ENCODE measurements at regions not wholly inside any gene's neighbourhood (a gene's known extent, or its start where the extent isn't known, plus 50 kb on each side); places are given as distances from the start of the nearest gene placed in this dataset.

DNA sequence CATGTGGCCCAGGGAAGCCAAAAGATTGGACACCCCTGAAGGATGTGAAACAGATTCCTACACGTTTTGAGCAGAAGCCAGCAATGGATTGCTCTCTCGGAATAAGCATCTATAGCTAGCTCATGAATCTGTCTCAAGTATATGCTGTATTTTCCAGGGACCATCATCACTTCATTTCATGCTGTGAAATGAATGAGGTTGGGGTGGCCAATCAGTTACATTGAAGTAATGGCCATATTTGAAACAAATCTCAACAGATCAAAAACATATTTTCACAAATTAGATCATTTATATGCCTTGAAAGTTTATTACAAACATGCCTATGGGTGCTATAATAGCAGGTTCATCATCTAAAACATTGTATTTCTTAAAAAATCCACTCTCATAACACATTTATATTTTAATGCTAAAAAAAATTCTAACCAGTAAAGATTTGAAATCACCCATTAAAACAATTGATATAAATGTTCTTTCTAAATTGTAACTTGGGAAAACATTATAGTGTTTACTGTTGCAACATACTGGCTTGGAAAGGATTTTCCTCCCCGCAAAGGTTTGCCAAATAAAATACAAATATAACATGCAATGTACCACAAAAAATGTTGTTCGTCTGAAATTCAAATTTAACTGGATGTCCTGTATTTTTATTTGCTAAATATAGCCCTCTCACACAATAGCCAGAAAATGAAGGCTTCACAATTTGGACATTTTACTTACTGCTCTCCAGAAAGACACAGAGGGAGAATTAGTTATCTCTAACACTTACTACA, 743.6 kb downstream of the KCNJ2 start:
- no peaks in the 10 kb centered on the region for H3K9me3 ChIP-seq
- no peaks in the 10 kb centered on the region for H3K27me3 ChIP-seq
- no peak overlapping the region for H3K27ac ChIP-seq
- H3K4me3 ChIP-seq (ENCODE audit: low read depth in 1 of 2, low read length in 1 of 2): no peak overlapping the region
- H3K4me1 ChIP-seq (ENCODE audit: control insufficient read depth in 1 of 2, insufficient read depth in 1 of 2, low read depth in 1 of 2, low read length in 1 of 2): no peaks in the 10 kb centered on the region
- H3K36me3 ChIP-seq: no peaks in the 10 kb centered on the region
- TF ChIP-seq, protein P1, sequence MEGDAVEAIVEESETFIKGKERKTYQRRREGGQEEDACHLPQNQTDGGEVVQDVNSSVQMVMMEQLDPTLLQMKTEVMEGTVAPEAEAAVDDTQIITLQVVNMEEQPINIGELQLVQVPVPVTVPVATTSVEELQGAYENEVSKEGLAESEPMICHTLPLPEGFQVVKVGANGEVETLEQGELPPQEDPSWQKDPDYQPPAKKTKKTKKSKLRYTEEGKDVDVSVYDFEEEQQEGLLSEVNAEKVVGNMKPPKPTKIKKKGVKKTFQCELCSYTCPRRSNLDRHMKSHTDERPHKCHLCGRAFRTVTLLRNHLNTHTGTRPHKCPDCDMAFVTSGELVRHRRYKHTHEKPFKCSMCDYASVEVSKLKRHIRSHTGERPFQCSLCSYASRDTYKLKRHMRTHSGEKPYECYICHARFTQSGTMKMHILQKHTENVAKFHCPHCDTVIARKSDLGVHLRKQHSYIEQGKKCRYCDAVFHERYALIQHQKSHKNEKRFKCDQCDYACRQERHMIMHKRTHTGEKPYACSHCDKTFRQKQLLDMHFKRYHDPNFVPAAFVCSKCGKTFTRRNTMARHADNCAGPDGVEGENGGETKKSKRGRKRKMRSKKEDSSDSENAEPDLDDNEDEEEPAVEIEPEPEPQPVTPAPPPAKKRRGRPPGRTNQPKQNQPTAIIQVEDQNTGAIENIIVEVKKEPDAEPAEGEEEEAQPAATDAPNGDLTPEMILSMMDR (IDR thresholded peaks at IDR 0.05): no peak

DNA sequence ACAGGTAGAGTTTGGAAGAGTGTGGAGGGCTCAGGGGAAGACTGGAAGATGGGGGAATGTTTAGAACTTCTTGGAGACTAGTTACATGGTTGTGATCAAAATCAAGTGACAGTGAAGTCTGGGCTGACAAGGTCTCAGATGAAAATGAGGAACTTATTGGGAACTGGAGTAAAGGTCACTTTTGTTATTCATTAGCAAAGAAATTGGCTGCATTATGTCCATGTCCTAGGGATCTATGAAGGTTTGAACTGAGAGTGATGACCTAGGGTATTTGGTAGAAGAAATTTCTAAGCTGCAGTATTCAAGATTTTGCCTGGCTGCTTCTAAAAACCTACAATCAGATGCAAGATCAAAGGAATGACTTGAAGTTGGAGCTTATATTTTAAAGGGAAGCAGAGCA, 747.1 kb downstream of the KCNJ2 start:
- Histone ChIP-seq H3K9me3 (no peaks in the 10 kb centered on the region), H3K36me3 (no peaks in the 10 kb centered on the region), H3K4me3 (ENCODE audit: low read depth in 1 of 2, low read length in 1 of 2) (no peak overlapping the region), H3K4me1 (ENCODE audit: control insufficient read depth in 1 of 2, insufficient read depth in 1 of 2, low read depth in 1 of 2, low read length in 1 of 2) (no peaks in the 10 kb centered on the region), H3K27me3 (no peaks in the 10 kb centered on the region), H3K27ac (no peak overlapping the region)
- TF ChIP-seq, protein P1 (IDR thresholded peaks at IDR 0.05): no peak

DNA sequence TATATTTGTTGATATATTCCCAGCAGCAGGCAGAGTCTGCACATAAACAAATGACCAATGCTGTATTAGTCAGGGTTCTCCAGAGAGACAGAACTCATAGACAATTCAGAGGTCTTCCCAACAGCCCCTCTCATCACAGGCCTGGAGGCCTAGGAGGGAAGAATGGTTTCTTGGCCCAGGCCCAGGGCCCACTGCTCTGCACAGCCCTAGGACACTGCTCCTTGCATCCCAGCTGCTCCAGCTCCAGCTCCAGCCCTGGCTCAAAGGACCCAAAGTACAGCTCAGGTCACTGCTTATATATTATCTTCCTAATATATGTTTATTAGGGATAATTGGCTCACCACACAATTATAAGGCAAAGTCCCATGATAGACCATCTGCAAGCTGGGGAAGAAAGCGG, 749.9 kb downstream of the KCNJ2 start:
- TF ChIP-seq, protein P1 (IDR thresholded peaks at IDR 0.05): no peak
- H3K27ac ChIP-seq: no peak overlapping the region
- H3K36me3 ChIP-seq: no peaks in the 10 kb centered on the region
- no peaks in the 10 kb centered on the region for H3K4me1 ChIP-seq (ENCODE audit: control insufficient read depth in 1 of 2, insufficient read depth in 1 of 2, low read depth in 1 of 2, low read length in 1 of 2)
- no peaks in the 10 kb centered on the region for H3K9me3 ChIP-seq
- no peak overlapping the region for H3K4me3 ChIP-seq (ENCODE audit: low read depth in 1 of 2, low read length in 1 of 2)
- H3K27me3 ChIP-seq: no peaks in the 10 kb centered on the region

DNA sequence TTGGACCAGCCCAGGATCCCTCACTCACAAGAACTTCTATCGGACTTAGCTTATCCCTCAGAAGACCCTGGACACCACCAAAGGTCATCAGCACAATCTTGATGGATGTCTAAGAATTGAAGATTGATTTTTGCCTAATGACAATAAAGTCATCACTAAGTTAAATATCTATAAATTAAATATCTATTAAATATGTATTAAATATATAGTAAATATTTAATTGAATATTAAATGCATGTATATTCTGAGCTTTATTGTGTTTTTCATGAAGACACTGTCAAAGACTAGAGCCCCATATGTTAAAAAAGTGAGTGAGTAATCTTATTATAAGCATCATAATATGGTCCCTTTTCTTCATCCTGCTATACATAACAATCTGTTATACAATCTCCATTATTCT, 751.1 kb downstream of the KCNJ2 start:
- no peak overlapping the region for H3K4me3 ChIP-seq (ENCODE audit: low read depth in 1 of 2, low read length in 1 of 2)
- no peaks in the 10 kb centered on the region for H3K9me3 ChIP-seq
- H3K36me3 ChIP-seq: no peaks in the 10 kb centered on the region
- TF ChIP-seq, protein P1 (IDR thresholded peaks at IDR 0.05): no peak
- H3K4me1 ChIP-seq (ENCODE audit: control insufficient read depth in 1 of 2, insufficient read depth in 1 of 2, low read depth in 1 of 2, low read length in 1 of 2): no peaks in the 10 kb centered on the region
- no peak overlapping the region for H3K27ac ChIP-seq
- H3K27me3 ChIP-seq: no peaks in the 10 kb centered on the region

DNA sequence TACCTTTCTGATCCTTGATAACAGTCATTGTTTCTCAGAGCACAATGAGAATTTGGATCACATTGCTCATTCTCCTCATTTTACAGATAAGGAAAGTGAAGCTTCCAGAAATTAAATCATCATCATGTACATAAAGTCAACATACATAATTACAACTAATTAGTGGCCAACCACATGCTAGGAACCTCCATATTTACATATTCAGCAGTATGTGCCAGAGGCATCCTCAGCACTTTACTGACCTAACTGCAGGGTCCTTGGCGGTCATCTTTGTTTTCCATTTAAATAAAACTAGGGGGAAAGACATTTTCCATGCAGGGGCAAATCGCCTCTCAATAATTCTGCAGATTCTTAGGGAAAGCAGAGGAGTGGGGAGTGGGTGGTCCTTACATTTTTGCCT, 752.9 kb downstream of the KCNJ2 start:
- Histone ChIP-seq H3K4me1 (ENCODE audit: control insufficient read depth in 1 of 2, insufficient read depth in 1 of 2, low read depth in 1 of 2, low read length in 1 of 2) (no peaks in the 10 kb centered on the region), H3K27me3 (no peaks in the 10 kb centered on the region), H3K4me3 (ENCODE audit: low read depth in 1 of 2, low read length in 1 of 2) (no peak overlapping the region), H3K27ac (no peak overlapping the region), H3K36me3 (no peaks in the 10 kb centered on the region), H3K9me3 (no peaks in the 10 kb centered on the region)
- TF ChIP-seq, protein P1 (IDR thresholded peaks at IDR 0.05): no peak
